ENCODE measurements at regions not wholly inside any gene's neighbourhood (a gene's known extent, or its start where the extent isn't known, plus 50 kb on each side); places are given as distances from the start of the nearest gene placed in this dataset.

DNA sequence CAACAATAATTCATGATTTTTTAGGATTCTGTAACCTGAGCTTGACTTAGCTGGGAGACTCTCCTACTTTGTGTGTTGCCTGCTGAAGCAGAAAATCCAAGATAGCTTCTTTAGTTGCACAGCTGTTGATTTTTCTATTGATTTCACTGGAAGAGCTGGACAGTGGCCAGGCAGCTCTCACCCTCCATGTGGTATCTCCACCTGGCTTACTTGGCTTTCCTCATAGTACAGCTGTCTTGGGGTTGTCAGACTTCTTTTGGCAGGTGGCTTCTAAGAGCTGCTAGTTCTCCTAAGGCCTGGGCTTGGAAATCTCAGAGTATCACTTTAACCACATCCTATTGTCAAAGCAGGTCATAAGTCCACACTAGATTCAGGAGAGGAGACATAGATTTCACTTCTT, 130.8 kb upstream of the SPON1 start:
- Histone ChIP-seq H3K9me2 (replicated peaks; ENCODE audit: insufficient read depth, low read length) (no peaks in the 10 kb centered on the region), H3K79me2 (ENCODE audit: insufficient read depth, low read length) (no peaks in the 10 kb centered on the region), H3K9ac (ENCODE audit: low read length) (no peak overlapping the region), H3K9me3 (ENCODE audit: insufficient read depth, low read length) (no peaks in the 10 kb centered on the region), H3K4me2 (ENCODE audit: low read depth, low read length, poor library complexity, severe bottlenecking) (no peak overlapping the region), H3K27ac (ENCODE audit: low read depth, low read length) (no peak overlapping the region), H3K36me3 (ENCODE audit: low read length) (no peaks in the 10 kb centered on the region), H2AFZ (ENCODE audit: low read depth, low read length, severe bottlenecking) (no peak overlapping the region), H3K27me3 (ENCODE audit: low read length) (no peaks in the 10 kb centered on the region), H3K4me3 (ENCODE audit: insufficient read depth, low read length, poor library complexity, severe bottlenecking) (no peak overlapping the region), H3F3A (ENCODE audit: insufficient read depth) (no peaks in the 10 kb centered on the region), H4K20me1 (ENCODE audit: low read depth, low read length) (no peaks in the 10 kb centered on the region)
- TF ChIP-seq EZH2phosphoT487 (conservative IDR thresholded peaks at IDR 0.05; ENCODE audit: low read length), result no peak
- TF ChIP-seq, protein P1, sequence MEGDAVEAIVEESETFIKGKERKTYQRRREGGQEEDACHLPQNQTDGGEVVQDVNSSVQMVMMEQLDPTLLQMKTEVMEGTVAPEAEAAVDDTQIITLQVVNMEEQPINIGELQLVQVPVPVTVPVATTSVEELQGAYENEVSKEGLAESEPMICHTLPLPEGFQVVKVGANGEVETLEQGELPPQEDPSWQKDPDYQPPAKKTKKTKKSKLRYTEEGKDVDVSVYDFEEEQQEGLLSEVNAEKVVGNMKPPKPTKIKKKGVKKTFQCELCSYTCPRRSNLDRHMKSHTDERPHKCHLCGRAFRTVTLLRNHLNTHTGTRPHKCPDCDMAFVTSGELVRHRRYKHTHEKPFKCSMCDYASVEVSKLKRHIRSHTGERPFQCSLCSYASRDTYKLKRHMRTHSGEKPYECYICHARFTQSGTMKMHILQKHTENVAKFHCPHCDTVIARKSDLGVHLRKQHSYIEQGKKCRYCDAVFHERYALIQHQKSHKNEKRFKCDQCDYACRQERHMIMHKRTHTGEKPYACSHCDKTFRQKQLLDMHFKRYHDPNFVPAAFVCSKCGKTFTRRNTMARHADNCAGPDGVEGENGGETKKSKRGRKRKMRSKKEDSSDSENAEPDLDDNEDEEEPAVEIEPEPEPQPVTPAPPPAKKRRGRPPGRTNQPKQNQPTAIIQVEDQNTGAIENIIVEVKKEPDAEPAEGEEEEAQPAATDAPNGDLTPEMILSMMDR (IDR thresholded peaks at IDR 0.05; ENCODE audit: insufficient read depth, low read length, poor library complexity, severe bottlenecking), result no peak

DNA sequence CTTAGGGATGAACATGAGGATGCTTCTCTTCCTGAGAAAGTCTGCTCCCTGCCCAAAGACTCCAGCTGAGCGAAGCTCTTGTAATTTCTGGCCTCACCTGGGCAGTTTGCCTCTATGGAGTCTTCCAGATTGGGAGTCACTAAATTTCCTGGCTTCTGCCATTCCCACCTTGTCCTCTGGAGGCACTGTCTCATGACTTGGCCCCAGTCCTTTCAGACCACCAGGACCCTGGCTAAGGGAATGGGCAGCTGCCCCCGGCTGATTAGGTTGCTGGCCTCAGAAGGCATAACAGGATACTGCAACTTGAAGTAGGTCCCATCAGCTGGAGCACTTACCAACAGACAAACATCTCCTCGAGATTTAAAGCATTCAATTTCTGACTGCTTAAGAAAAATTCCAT, 128.1 kb upstream of the SPON1 start:
- Histone ChIP-seq H3K9ac (ENCODE audit: low read length) (no peak overlapping the region), H3K27me3 (ENCODE audit: low read length) (no peaks in the 10 kb centered on the region), H3F3A (ENCODE audit: insufficient read depth) (no peaks in the 10 kb centered on the region), H3K79me2 (ENCODE audit: insufficient read depth, low read length) (no peaks in the 10 kb centered on the region), H3K9me2 (replicated peaks; ENCODE audit: insufficient read depth, low read length) (no peaks in the 10 kb centered on the region), H4K20me1 (ENCODE audit: low read depth, low read length) (no peaks in the 10 kb centered on the region), H3K36me3 (ENCODE audit: low read length) (no peaks in the 10 kb centered on the region), H3K4me2 (ENCODE audit: low read depth, low read length, poor library complexity, severe bottlenecking) (no peak overlapping the region), H3K9me3 (ENCODE audit: insufficient read depth, low read length) (no peaks in the 10 kb centered on the region), H3K4me3 (ENCODE audit: insufficient read depth, low read length, poor library complexity, severe bottlenecking) (no peak overlapping the region), H2AFZ (ENCODE audit: low read depth, low read length, severe bottlenecking) (no peak overlapping the region), H3K27ac (ENCODE audit: low read depth, low read length) (no peak overlapping the region)
- TF ChIP-seq, protein P1 (IDR thresholded peaks at IDR 0.05; ENCODE audit: insufficient read depth, low read length, poor library complexity, severe bottlenecking), result peak; percentile 35
- no peak for TF ChIP-seq EZH2phosphoT487 (conservative IDR thresholded peaks at IDR 0.05; ENCODE audit: low read length)

DNA sequence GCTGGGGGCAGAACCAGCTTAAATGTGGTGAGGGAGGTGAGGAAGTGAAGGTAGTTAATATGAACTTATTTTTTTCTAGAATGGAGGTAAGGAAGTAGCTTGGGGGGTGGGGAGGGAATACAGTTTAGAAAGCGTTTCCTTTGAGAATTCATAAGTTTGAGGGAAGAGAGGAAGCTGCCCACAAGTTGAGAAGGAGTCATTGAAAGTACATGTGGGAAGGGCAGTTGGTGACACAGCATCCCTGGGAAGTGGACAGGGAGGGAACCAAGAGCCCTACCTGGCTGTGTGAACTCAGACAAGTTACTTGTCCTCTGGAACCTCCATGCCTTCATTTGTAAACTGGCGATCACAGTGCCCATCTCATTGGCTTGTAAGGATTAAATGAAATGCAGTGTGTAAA, 125.9 kb upstream of the SPON1 start:
- Histone ChIP-seq H3K9ac (ENCODE audit: low read length) (no peak overlapping the region), H3K9me3 (ENCODE audit: insufficient read depth, low read length) (no peaks in the 10 kb centered on the region), H3K4me3 (ENCODE audit: insufficient read depth, low read length, poor library complexity, severe bottlenecking) (no peak overlapping the region), H3K79me2 (ENCODE audit: insufficient read depth, low read length) (no peaks in the 10 kb centered on the region), H3K4me2 (ENCODE audit: low read depth, low read length, poor library complexity, severe bottlenecking) (no peak overlapping the region), H3K27me3 (ENCODE audit: low read length) (no peaks in the 10 kb centered on the region), H3F3A (ENCODE audit: insufficient read depth) (no peaks in the 10 kb centered on the region), H3K36me3 (ENCODE audit: low read length) (no peaks in the 10 kb centered on the region), H3K9me2 (replicated peaks; ENCODE audit: insufficient read depth, low read length) (no peaks in the 10 kb centered on the region), H3K27ac (ENCODE audit: low read depth, low read length) (no peak overlapping the region), H2AFZ (ENCODE audit: low read depth, low read length, severe bottlenecking) (no peak overlapping the region), H4K20me1 (ENCODE audit: low read depth, low read length) (no peaks in the 10 kb centered on the region)
- TF ChIP-seq, protein P1 (IDR thresholded peaks at IDR 0.05; ENCODE audit: insufficient read depth, low read length, poor library complexity, severe bottlenecking), result no peak
- no peak for TF ChIP-seq EZH2phosphoT487 (conservative IDR thresholded peaks at IDR 0.05; ENCODE audit: low read length)

Measured in SU-DHL-6 (cell line).